Prostate gland (tissue), 2 donors: ENCODE measurements at regions not wholly inside any gene's neighbourhood (a gene's known extent, or its start where the extent isn't known, plus 50 kb on each side); places are given as distances from the start of the nearest gene placed in this dataset.
"Not testable (repeated sequence)": the region's sequence is repeated elsewhere in the genome, so short reads cannot be mapped to it uniquely, and the experiment has no call there.

Experiments
- DNase-seq: peaks from one replicate; pipeline ENCODE4 v3.0.0-alpha.2; 2019; ENCODE audit warnings: low spot score
- H3K27ac ChIP-seq, 2 donors: fragments of 200-600 bp; sonication (generic); 2 replicates each; pipeline ENCODE4 v1.5.1; 2017 to 2019
- H3K27me3 ChIP-seq: fragments of 200-600 bp; sonication (generic); replicated peaks from 2 replicates; pipeline ENCODE4 v1.5.1; 2019; ENCODE audit not compliant: insufficient read depth
- H3K36me3 ChIP-seq, 2 donors: fragments of 200-600 bp; sonication (generic); 1 replicate in 1 of 2; 2 replicates in 1 of 2; pipeline versions ENCODE4 v1.5.1 to v1.8.1; 2017 to 2019
- H3K4me1 ChIP-seq: fragments of 200-600 bp; sonication (generic); replicated peaks from 2 replicates; pipeline ENCODE4 v1.5.1; 2019
- H3K4me3 ChIP-seq, 2 donors: fragments of 200-600 bp; sonication (generic); 2 replicates each; pipeline ENCODE4 v1.5.1; 2017 to 2019
- H3K9me3 ChIP-seq: fragments of 200-600 bp; sonication (generic); 2 replicates; pipeline ENCODE4 v1.5.1; 2017
- POLR2A ChIP-seq: fragments of 450-650 bp; IDR thresholded peaks from one replicate; pipeline ENCODE4 v1.6.1; 2016; ENCODE audit warnings: antibody characterized with exemption, mild to moderate bottlenecking
- POLR2AphosphoS5 ChIP-seq: sonication (generic); formaldehyde crosslinking; IDR thresholded peaks from one replicate; pipeline ENCODE4 v1.6.1; 2017; ENCODE audit warnings: antibody characterized with exemption
- WGBS: methylation state at CpG from one replicate; pipeline ENCODE4 v1.1.5; 2018; 5-methylcytosine and 5-hydroxymethylcytosine counted together
- intact Hi-C: fragments of 100-400 bp; cut with DNase I; formaldehyde crosslinking; loops from one replicate; pipeline ENCODE4 v1.14.2; 2022
- TF ChIP-seq, protein P1 (sequence below), 4 experiments: fragments of 200-600 bp in 2 of 4; fragments of 450-650 bp in 2 of 4; sonication (generic) in 2 of 4; IDR thresholded peaks; 1 replicate in 3 of 4; 2 replicates in 1 of 4; pipeline ENCODE4 v1.5.1; 2016 to 2019; ENCODE audit warnings: antibody characterized with exemption in 4 of 4, mild to moderate bottlenecking in 2 of 4, moderate library complexity in 2 of 4

- intact Hi-C loops, result no loop called here
- no peaks in the 10 kb centered on the region for H3K4me1 ChIP-seq
- H3K36me3 ChIP-seq, result no peaks in the 10 kb centered on the region
- H3K27me3 ChIP-seq, result no peaks in the 10 kb centered on the region
- no peaks in the 10 kb centered on the region for H3K9me3 ChIP-seq
- DNase-seq, result no peak
- H3K27ac ChIP-seq, result no peak overlapping the region
- H3K4me3 ChIP-seq, result no peak overlapping the region
- TF ChIP-seq, protein P1, sequence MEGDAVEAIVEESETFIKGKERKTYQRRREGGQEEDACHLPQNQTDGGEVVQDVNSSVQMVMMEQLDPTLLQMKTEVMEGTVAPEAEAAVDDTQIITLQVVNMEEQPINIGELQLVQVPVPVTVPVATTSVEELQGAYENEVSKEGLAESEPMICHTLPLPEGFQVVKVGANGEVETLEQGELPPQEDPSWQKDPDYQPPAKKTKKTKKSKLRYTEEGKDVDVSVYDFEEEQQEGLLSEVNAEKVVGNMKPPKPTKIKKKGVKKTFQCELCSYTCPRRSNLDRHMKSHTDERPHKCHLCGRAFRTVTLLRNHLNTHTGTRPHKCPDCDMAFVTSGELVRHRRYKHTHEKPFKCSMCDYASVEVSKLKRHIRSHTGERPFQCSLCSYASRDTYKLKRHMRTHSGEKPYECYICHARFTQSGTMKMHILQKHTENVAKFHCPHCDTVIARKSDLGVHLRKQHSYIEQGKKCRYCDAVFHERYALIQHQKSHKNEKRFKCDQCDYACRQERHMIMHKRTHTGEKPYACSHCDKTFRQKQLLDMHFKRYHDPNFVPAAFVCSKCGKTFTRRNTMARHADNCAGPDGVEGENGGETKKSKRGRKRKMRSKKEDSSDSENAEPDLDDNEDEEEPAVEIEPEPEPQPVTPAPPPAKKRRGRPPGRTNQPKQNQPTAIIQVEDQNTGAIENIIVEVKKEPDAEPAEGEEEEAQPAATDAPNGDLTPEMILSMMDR (IDR thresholded peaks at IDR 0.05), result no peak
- TF ChIP-seq POLR2AphosphoS5, result no peak
- TF ChIP-seq POLR2A, result no peak
- 84% methylated on average over 2 of the region's 2 CpGs for WGBS
These were observed 135.7 kb downstream of the TLR4 start for GRCh38 chr9:117839862-117840261.

GRCh38 chr9:117851836-117852461 is 147.7 kb downstream of the TLR4 start:
- intact Hi-C loops, H3K36me3 ChIP-seq, H3K27me3 ChIP-seq, H3K4me1 ChIP-seq, DNase-seq, H3K4me3 ChIP-seq, H3K9me3 ChIP-seq, H3K27ac ChIP-seq: not testable (repeated sequence)
- 94% methylated on average over 19 of the region's 38 CpGs for WGBS

- no peak for DNase-seq
- no peaks in the 10 kb centered on the region for H3K36me3 ChIP-seq
- TF ChIP-seq POLR2A, result no peak
- TF ChIP-seq, protein P1 (IDR thresholded peaks at IDR 0.05), result no peak
- TF ChIP-seq POLR2AphosphoS5, result no peak
- H3K4me3 ChIP-seq, result no peak overlapping the region
- no peak overlapping the region for H3K27ac ChIP-seq
- H3K4me1 ChIP-seq, result no peaks in the 10 kb centered on the region
- no peaks in the 10 kb centered on the region for H3K9me3 ChIP-seq
- no peaks in the 10 kb centered on the region for H3K27me3 ChIP-seq
- intact Hi-C loops, result no loop called here
- WGBS, result 60% methylated on average over 4 of the region's 4 CpGs
These were observed 154.4 kb downstream of the TLR4 start for GRCh38 chr9:117858561-117858960.

- no peaks in the 10 kb centered on the region for H3K36me3 ChIP-seq
- no peak overlapping the region for H3K4me3 ChIP-seq
- TF ChIP-seq POLR2A (no peak), POLR2AphosphoS5 (no peak)
- TF ChIP-seq, protein P1 (IDR thresholded peaks at IDR 0.05), result no peak
- H3K27me3 ChIP-seq, result no peaks in the 10 kb centered on the region
- H3K4me1 ChIP-seq, result no peaks in the 10 kb centered on the region
- 97% methylated on average over 1 of the region's 1 CpG for WGBS
- DNase-seq, result no peak
- H3K9me3 ChIP-seq, result no peaks in the 10 kb centered on the region
- intact Hi-C loops, result no loop called here
- H3K27ac ChIP-seq, result no peak overlapping the region
These were observed 156.6 kb downstream of the TLR4 start for GRCh38 chr9:117860849-117861248.

DNA sequence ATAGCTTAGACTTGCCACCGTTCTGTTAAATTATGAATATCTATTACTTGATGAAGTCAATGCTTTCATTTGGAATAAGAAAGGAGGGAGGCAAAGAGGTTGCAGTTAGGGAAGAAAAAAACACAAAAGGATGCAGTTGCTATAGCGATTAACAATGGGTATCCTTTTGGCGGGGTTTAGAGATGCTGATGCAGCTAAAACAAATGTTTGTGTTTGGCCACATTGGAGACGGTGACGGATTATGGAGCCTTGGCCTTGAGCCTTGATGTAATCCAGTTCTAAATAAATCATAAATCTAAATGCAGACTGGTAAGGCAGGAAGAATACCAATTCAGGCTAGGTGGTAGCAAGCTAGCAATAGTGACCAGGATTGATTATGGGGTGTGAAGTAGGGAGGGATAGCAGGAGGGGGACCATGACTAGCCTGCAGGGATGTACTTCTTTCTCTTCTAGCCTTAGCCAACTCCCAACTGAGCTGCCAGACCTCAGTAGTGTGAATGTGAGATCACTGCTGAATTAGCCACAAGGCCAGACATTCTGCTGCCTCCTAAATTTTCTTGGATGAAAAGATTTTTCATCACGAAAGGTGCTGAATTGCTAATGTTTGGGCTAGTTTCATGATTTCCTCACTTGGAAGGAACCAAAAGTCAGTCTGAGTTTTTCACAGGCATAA is 160.3 kb downstream of the TLR4 start:
- no peak overlapping the region for H3K4me3 ChIP-seq
- H3K9me3 ChIP-seq, result no peaks in the 10 kb centered on the region
- 46% methylated on average over 6 of the region's 6 CpGs for WGBS
- TF ChIP-seq POLR2AphosphoS5 (no peak), POLR2A (no peak)
- TF ChIP-seq, protein P1 (IDR thresholded peaks at IDR 0.05), result no peak
- intact Hi-C loops, result no loop called here
- no peak overlapping the region for H3K27ac ChIP-seq
- DNase-seq, result no peak
- no peaks in the 10 kb centered on the region for H3K36me3 ChIP-seq
- no peaks in the 10 kb centered on the region for H3K4me1 ChIP-seq
- H3K27me3 ChIP-seq, result no peaks in the 10 kb centered on the region
